ENCODE measurements at regions not wholly inside any gene's neighbourhood (a gene's known extent, or its start where the extent isn't known, plus 50 kb on each side); places are given as distances from the start of the nearest gene placed in this dataset.

DNA sequence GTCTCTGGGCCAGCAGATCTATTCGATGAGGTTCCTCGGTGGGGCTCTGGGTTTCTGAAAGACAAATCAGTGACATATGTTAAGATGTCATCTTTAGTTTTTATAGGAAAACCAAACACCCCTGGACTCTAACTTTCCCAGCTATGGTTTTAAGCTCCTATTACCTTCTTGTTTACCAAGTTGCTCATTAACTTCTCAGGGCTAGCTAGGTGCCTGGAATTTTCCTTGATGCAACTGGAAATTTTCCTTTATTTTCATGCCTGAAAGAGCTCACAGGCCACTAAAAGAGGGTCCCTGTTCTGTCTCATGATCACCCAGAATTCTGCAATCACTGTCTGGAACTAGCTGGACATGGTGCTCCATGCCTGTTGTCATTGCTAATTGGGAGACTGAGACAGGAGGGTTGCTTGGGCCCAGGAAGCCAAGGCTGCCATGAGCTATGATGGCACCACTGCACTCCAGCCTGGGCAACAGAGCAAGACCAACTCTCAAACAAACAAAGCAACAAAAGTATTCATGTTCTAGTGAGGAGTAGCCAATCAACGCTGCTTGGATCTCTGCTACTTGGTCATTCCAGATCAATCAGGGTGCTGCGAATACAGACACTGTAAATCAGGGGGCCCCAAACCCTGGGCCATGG is 1173.5 kb upstream of the AUTS2 start:
- TF ChIP-seq POLR2AphosphoS5 (IDR thresholded peaks at IDR 0.05), result no peak
- TF ChIP-seq, protein P1, sequence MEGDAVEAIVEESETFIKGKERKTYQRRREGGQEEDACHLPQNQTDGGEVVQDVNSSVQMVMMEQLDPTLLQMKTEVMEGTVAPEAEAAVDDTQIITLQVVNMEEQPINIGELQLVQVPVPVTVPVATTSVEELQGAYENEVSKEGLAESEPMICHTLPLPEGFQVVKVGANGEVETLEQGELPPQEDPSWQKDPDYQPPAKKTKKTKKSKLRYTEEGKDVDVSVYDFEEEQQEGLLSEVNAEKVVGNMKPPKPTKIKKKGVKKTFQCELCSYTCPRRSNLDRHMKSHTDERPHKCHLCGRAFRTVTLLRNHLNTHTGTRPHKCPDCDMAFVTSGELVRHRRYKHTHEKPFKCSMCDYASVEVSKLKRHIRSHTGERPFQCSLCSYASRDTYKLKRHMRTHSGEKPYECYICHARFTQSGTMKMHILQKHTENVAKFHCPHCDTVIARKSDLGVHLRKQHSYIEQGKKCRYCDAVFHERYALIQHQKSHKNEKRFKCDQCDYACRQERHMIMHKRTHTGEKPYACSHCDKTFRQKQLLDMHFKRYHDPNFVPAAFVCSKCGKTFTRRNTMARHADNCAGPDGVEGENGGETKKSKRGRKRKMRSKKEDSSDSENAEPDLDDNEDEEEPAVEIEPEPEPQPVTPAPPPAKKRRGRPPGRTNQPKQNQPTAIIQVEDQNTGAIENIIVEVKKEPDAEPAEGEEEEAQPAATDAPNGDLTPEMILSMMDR (IDR thresholded peaks at IDR 0.05), result no peak
